CD14-positive monocyte (primary cell): ENCODE measurements at regions not wholly inside any gene's neighbourhood (a gene's known extent, or its start where the extent isn't known, plus 50 kb on each side); places are given as distances from the start of the nearest gene placed in this dataset.

Experiments used
- DNase-seq, 3 donors: peaks; one replicate each; pipeline ENCODE4 v3.0.0-alpha.2; 2011 to 2022
- H2AFZ ChIP-seq: 2 replicates; pipeline ENCODE4 v1.6.0; 2012; ENCODE audit warnings: mild to moderate bottlenecking, low read depth, low read length, inconsistent platforms; ENCODE audit not compliant: insufficient read depth, poor library complexity, severe bottlenecking
- H3K27ac ChIP-seq, 2 donors: 1 replicate in 1 of 2; 2 replicates in 1 of 2; pipeline ENCODE4 v1.5.1; 2012 to 2013; ENCODE audit warnings: low read length in 2 of 2, control low read depth in 1 of 2, inconsistent platforms in 1 of 2, low read depth in 1 of 2, mild to moderate bottlenecking in 1 of 2
- H3K27me3 ChIP-seq, 2 donors: one replicate each; pipeline versions ENCODE4 v1.6.0 to v1.6.1; 2011 to 2013; ENCODE audit warnings: low read length in 2 of 2; ENCODE audit not compliant: control insufficient read depth in 2 of 2, insufficient read depth in 2 of 2
- H3K36me3 ChIP-seq, 2 donors: replicated peaks in 1 of 2; 1 replicate in 1 of 2; 2 replicates in 1 of 2; pipeline versions ENCODE4 v1.5.1 to v1.6.1; 2012 to 2013; ENCODE audit warnings: low read length in 2 of 2, control low read depth in 1 of 2, inconsistent platforms in 1 of 2, mild to moderate bottlenecking in 1 of 2; ENCODE audit not compliant: insufficient read depth in 2 of 2, control insufficient read depth in 1 of 2
- H3K4me1 ChIP-seq, 2 donors: 1 replicate in 1 of 2; 2 replicates in 1 of 2; pipeline versions ENCODE4 v1.5.1 to v1.6.1; 2012 to 2013; ENCODE audit warnings: low read length in 2 of 2, control low read depth in 1 of 2, inconsistent platforms in 1 of 2, mild to moderate bottlenecking in 1 of 2, moderate library complexity in 1 of 2; ENCODE audit not compliant: insufficient read depth in 2 of 2, control insufficient read depth in 1 of 2
- H3K4me2 ChIP-seq: replicated peaks from 2 replicates; pipeline ENCODE3; 2012; ENCODE audit warnings: low read length, moderate library complexity, mild to moderate bottlenecking; ENCODE audit not compliant: poor library complexity, severe bottlenecking; ENCODE audit errors: extremely low read depth
- H3K4me3 ChIP-seq, 3 experiments: fragments of 200-600 bp in 1 of 3; sonication (generic) in 1 of 3; replicated peaks in 1 of 3; 1 replicate in 2 of 3; 2 replicates in 1 of 3; pipeline ENCODE4 v1.5.1; 2011 to 2013; ENCODE audit warnings: low read length in 3 of 3, mild to moderate bottlenecking in 3 of 3, control low read depth in 2 of 3, low read depth in 2 of 3, inconsistent platforms in 1 of 3, moderate library complexity in 1 of 3
- H3K79me2 ChIP-seq: 2 replicates; pipeline ENCODE4 v1.6.0; 2012; ENCODE audit warnings: mild to moderate bottlenecking, control low read depth, inconsistent platforms, low read length, moderate library complexity; ENCODE audit not compliant: insufficient read depth
- H3K9ac ChIP-seq: 2 replicates; pipeline ENCODE4 v1.6.0; 2017; ENCODE audit warnings: low read length, mild to moderate bottlenecking; ENCODE audit not compliant: insufficient read depth, poor library complexity, severe bottlenecking
- H3K9me3 ChIP-seq, 2 donors: replicated peaks in 1 of 2; 1 replicate in 1 of 2; 2 replicates in 1 of 2; pipeline versions ENCODE4 v1.5.1 to v1.6.1; 2012 to 2013; ENCODE audit warnings: low read length in 2 of 2, control low read depth in 1 of 2; ENCODE audit not compliant: control insufficient read depth in 1 of 2, insufficient read depth in 1 of 2
- H4K20me1 ChIP-seq: 2 replicates; pipeline ENCODE4 v1.6.0; 2012; ENCODE audit warnings: mild to moderate bottlenecking, low read length, control low read depth, moderate library complexity; ENCODE audit not compliant: insufficient read depth
- H3K27ac Mint-ChIP-seq, 7 donors: one replicate each; pipeline ENCODE4 v1.8.0; 2020; ENCODE audit warnings: mild to moderate bottlenecking in 7 of 7, mixed read lengths in 7 of 7, moderate library complexity in 6 of 7, inconsistent platforms in 2 of 7
- H3K27me3 Mint-ChIP-seq, 3 donors: one replicate each; pipeline ENCODE4 v1.8.0; 2021 to 2022; ENCODE audit warnings: low read depth in 3 of 3, mild to moderate bottlenecking in 3 of 3, mixed read lengths in 3 of 3, moderate library complexity in 3 of 3, inconsistent platforms in 1 of 3
- H3K36me3 Mint-ChIP-seq, 2 donors: one replicate each; pipeline ENCODE4 v1.8.0; 2020; ENCODE audit warnings: mixed read lengths in 2 of 2, inconsistent platforms in 1 of 2, mild to moderate bottlenecking in 1 of 2
- H3K4me1 Mint-ChIP-seq: one replicate; pipeline ENCODE4 v1.8.0; 2020; ENCODE audit warnings: mild to moderate bottlenecking, mixed read lengths
- H3K4me3 Mint-ChIP-seq, 2 donors: one replicate each; pipeline ENCODE4 v1.8.0; 2020; ENCODE audit warnings: mild to moderate bottlenecking in 2 of 2, mixed read lengths in 2 of 2, moderate library complexity in 1 of 2
- H3K9me3 Mint-ChIP-seq, 7 donors: one replicate each; pipeline ENCODE4 v1.8.0; 2020 to 2022; ENCODE audit warnings: mixed read lengths in 7 of 7, mild to moderate bottlenecking in 6 of 7, moderate library complexity in 6 of 7, inconsistent platforms in 2 of 7
- WGBS: methylation state at CpG from one replicate; pipeline ENCODE4 v1.1.5; 2013; ENCODE audit warnings: missing lambda C conversion rate; ENCODE audit not compliant: insufficient coverage; 5-methylcytosine and 5-hydroxymethylcytosine counted together
- intact Hi-C, 2 donors: fragments of 100-400 bp; cut with micrococcal nuclease; formaldehyde crosslinking; loops; one replicate each; pipeline versions ENCODE4 v1.15.0 to v1.15.1; 2023
- TF ChIP-seq, protein P1 (sequence below): fragments of 200-600 bp; IDR thresholded peaks from one replicate; pipeline ENCODE4 v1.8.0; 2022; ENCODE audit warnings: antibody characterized with exemption, mild to moderate bottlenecking

DNA sequence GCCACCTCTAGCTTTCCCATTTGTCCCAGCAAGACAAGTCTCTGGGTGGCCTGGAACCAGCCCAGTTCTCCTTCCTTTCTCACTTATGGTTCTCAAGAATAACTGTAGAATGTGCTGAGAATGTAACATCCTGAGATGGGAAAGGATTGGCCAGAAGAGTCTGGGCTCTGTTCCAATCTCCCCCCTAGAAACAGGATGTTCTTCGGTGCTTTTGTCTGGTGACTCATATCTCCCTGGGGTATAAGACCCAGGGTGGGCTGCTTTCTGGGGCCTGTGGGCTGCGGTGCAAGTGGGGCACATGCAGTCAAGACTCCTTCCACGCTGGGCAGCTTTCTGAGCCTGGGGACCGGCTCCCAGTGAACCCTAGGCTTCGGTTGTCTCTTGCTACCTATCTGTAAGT is 251.2 kb upstream of the POU3F1 start:
- no peaks in the 10 kb centered on the region for H4K20me1 ChIP-seq
- no peak overlapping the region for H3K27ac Mint-ChIP-seq
- no peak for DNase-seq

DNA sequence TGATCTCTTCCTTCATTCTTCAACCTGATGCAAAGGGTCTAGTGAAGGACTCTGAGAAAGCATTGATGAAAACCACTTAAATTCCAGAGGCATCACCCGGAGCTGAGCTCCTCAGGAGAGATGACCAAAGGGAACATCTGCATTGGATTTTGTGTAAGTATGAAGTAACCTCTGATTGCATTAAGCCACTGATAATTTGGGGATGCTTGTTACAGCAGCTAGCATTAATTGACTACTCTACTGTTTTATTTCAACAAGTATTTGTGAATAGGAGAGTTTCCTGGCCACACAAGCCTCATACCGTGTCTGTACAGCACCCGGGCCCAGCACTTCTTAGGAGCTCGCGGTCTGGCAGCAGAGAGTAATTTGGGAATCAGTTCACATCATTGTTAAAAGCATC is 250.7 kb upstream of the POU3F1 start:
- DNase-seq = no peak

More for the DNA sequence above, 251.2 kb upstream of the POU3F1 start:
- intact Hi-C loops = no loop called here
- Mint-ChIP-seq H3K4me3 (no peak overlapping the region), H3K27me3 (peaks cover 15 to 22% (median 16%) of the 10 kb centered on the region in 3 donors), H3K36me3 (no peaks in the 10 kb centered on the region), H3K9me3 (peaks cover 0 to 7% (median under 1%) of the 10 kb centered on the region in 7 donors), H3K4me1 (no peaks in the 10 kb centered on the region)
- Histone ChIP-seq H3K27ac (no peak overlapping the region), H2AFZ (no peak overlapping the region), H3K79me2 (no peaks in the 10 kb centered on the region), H3K9me3 (no peaks in the 10 kb centered on the region), H3K27me3 (peaks cover 4 to 8% of the 10 kb centered on the region in 2 donors), H3K4me1 (no peaks in the 10 kb centered on the region), H3K9ac (no peak overlapping the region), H3K4me2 (no peak overlapping the region), H3K4me3 (no peak overlapping the region), H3K36me3 (no peaks in the 10 kb centered on the region)
- 44% methylated on average over 3 of the region's 5 CpGs for WGBS
- TF ChIP-seq, protein P1, sequence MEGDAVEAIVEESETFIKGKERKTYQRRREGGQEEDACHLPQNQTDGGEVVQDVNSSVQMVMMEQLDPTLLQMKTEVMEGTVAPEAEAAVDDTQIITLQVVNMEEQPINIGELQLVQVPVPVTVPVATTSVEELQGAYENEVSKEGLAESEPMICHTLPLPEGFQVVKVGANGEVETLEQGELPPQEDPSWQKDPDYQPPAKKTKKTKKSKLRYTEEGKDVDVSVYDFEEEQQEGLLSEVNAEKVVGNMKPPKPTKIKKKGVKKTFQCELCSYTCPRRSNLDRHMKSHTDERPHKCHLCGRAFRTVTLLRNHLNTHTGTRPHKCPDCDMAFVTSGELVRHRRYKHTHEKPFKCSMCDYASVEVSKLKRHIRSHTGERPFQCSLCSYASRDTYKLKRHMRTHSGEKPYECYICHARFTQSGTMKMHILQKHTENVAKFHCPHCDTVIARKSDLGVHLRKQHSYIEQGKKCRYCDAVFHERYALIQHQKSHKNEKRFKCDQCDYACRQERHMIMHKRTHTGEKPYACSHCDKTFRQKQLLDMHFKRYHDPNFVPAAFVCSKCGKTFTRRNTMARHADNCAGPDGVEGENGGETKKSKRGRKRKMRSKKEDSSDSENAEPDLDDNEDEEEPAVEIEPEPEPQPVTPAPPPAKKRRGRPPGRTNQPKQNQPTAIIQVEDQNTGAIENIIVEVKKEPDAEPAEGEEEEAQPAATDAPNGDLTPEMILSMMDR = no peak

More for the DNA sequence above, 250.7 kb upstream of the POU3F1 start:
- Histone ChIP-seq H3K9me3 (peaks cover 0 to 1% of the 10 kb centered on the region in 2 donors), H3K27me3 (peaks cover 4 to 14% of the 10 kb centered on the region in 2 donors), H4K20me1 (no peaks in the 10 kb centered on the region), H3K79me2 (no peaks in the 10 kb centered on the region), H3K4me3 (no peak overlapping the region), H3K27ac (no peak overlapping the region), H3K4me1 (no peaks in the 10 kb centered on the region), H3K36me3 (no peaks in the 10 kb centered on the region), H3K4me2 (no peak overlapping the region), H2AFZ (no peak overlapping the region), H3K9ac (no peak overlapping the region)
- TF ChIP-seq, protein P1 = no peak
- H3K27me3 Mint-ChIP-seq = peaks cover 18 to 28% (median 21%) of the 10 kb centered on the region in 3 donors
- H3K4me3 Mint-ChIP-seq = no peak overlapping the region
- intact Hi-C loops = no loop called here
- no peaks in the 10 kb centered on the region for H3K4me1 Mint-ChIP-seq
- H3K9me3 Mint-ChIP-seq = peaks cover 0 to 8% (median 3%) of the 10 kb centered on the region in 7 donors
- H3K27ac Mint-ChIP-seq = no peak overlapping the region
- WGBS = 100% methylated on average over 1 of the region's 5 CpGs
- no peaks in the 10 kb centered on the region for H3K36me3 Mint-ChIP-seq
